SK-N-SH (cell line): ENCODE measurements at regions not wholly inside any gene's neighbourhood (a gene's known extent, or its start where the extent isn't known, plus 50 kb on each side); places are given as distances from the start of the nearest gene placed in this dataset.

Experiments
- CTCF ChIA-PET: fragments of 300-600, 350-600 bp; formaldehyde crosslinking; extraction: SDS; loops from one replicate; lab custom pipeline; 2021; lab: Yijun Ruan, JAX
- POLR2A ChIA-PET: fragments of 350-600 bp; sonication (Branson Sonifier 250); formaldehyde crosslinking; extraction: SDS; loops from one replicate; lab custom pipeline; 2020; ENCODE audit warnings: antibody characterized with exemption, inconsistent platforms; lab: Yijun Ruan, JAX
- DNase-seq: peaks from one replicate; pipeline ENCODE4 v3.0.0; 2012
- H2AFZ ChIP-seq: fragments of 200-600 bp; sonication (generic); 2 replicates; pipeline ENCODE4 v1.8.1; 2016; ENCODE audit warnings: antibody characterized with exemption, mild to moderate bottlenecking, low read depth
- H3F3A ChIP-seq: fragments of 200-600 bp; sonication (generic); replicated peaks from 2 replicates; pipeline ENCODE3; 2016; ENCODE audit warnings: antibody characterized with exemption, mild to moderate bottlenecking; ENCODE audit not compliant: insufficient read depth
- H3K27ac ChIP-seq, 2 experiments: fragments of 200-500 bp in 1 of 2; fragments of 200-600 bp in 1 of 2; sonication (Bioruptor generic) in 1 of 2; sonication (generic), shearing (Covaris generic) in 1 of 2; 2 replicates each; pipeline versions ENCODE4 v1.5.1 to v1.6.1; 2014 to 2016; ENCODE audit warnings: low read depth in 2 of 2, inconsistent platforms in 1 of 2, low read length in 1 of 2, mild to moderate bottlenecking in 1 of 2, mixed read lengths in 1 of 2
- H3K27me3 ChIP-seq: fragments of 200-600 bp; sonication (generic), shearing (Covaris generic); 2 replicates; pipeline ENCODE4 v1.6.1; 2016; ENCODE audit warnings: mixed run types; ENCODE audit not compliant: insufficient read depth
- H3K36me3 ChIP-seq, 2 experiments: fragments of 200-500 bp in 1 of 2; fragments of 200-600 bp in 1 of 2; sonication (Bioruptor generic) in 1 of 2; sonication (generic) in 1 of 2; replicated peaks in 1 of 2; 2 replicates each; pipeline versions ENCODE3 to v1.5.1; 2014 to 2016; ENCODE audit warnings: low read length in 1 of 2, mild to moderate bottlenecking in 1 of 2; ENCODE audit not compliant: insufficient read depth in 2 of 2, control insufficient read depth in 1 of 2
- H3K4me1 ChIP-seq, 2 experiments: fragments of 200-500 bp in 1 of 2; fragments of 200-600 bp in 1 of 2; sonication (Bioruptor generic) in 1 of 2; sonication (generic), shearing (Covaris generic) in 1 of 2; 2 replicates each; pipeline versions ENCODE4 v1.5.1 to v1.6.1; 2014 to 2016; ENCODE audit warnings: low read depth in 1 of 2, low read length in 1 of 2, mixed run types in 1 of 2; ENCODE audit not compliant: insufficient read depth in 2 of 2, control insufficient read depth in 1 of 2
- H3K4me2 ChIP-seq: fragments of 200-600 bp; sonication (generic), shearing (Covaris generic); 2 replicates; pipeline ENCODE4 v1.6.1; 2017; ENCODE audit warnings: mixed run types
- H3K4me3 ChIP-seq, 2 experiments: fragments of 200-500 bp in 1 of 2; fragments of 200-600 bp in 1 of 2; sonication (Bioruptor generic) in 1 of 2; sonication (generic), shearing (Covaris generic) in 1 of 2; 2 replicates each; pipeline versions ENCODE4 v1.5.1 to v1.8.1; 2014 to 2016; ENCODE audit warnings: low read depth in 2 of 2, inconsistent platforms in 1 of 2, low read length in 1 of 2, mild to moderate bottlenecking in 1 of 2, mixed read lengths in 1 of 2, moderate library complexity in 1 of 2
- H3K79me2 ChIP-seq: fragments of 200-600 bp; sonication (generic); 2 replicates; pipeline ENCODE4 v1.8.1; 2017; ENCODE audit warnings: mild to moderate bottlenecking; ENCODE audit not compliant: insufficient read depth
- H3K9ac ChIP-seq: fragments of 200-600 bp; sonication (generic); 2 replicates; pipeline ENCODE4 v1.6.1; 2017; ENCODE audit warnings: mixed run types
- H3K9me2 ChIP-seq: fragments of 200-600 bp; sonication (generic); 2 replicates; pipeline ENCODE4 v1.6.1; 2017; ENCODE audit warnings: mixed run types
- H3K9me3 ChIP-seq: fragments of 200-600 bp; sonication (generic); 2 replicates; pipeline ENCODE4 v1.6.1; 2017; ENCODE audit warnings: mixed run types, mild to moderate bottlenecking, moderate library complexity
- H4K20me1 ChIP-seq: fragments of 200-600 bp; sonication (generic); 2 replicates; pipeline ENCODE4 v1.6.1; 2017; ENCODE audit warnings: mild to moderate bottlenecking, mixed run types; ENCODE audit not compliant: insufficient read depth
- CHD2 ChIP-seq: fragments of 150-350 bp; IDR thresholded peaks from 2 replicates; pipeline ENCODE4 v1.6.1; 2018; ENCODE audit warnings: low read length; ENCODE audit not compliant: partially characterized antibody
- ELF1 ChIP-seq: IDR thresholded peaks from 2 replicates; pipeline ENCODE4 v1.4.0; 2012
- EP300 ChIP-seq, 2 experiments: IDR thresholded peaks; 2 replicates each; pipeline versions ENCODE4 v1.4.0 to v1.6.1; 2012; ENCODE audit warnings: borderline replicate concordance in 1 of 2, low read depth in 1 of 2, low read length in 1 of 2
- FOSL2 ChIP-seq: IDR thresholded peaks from 2 replicates; pipeline ENCODE4 v1.4.0; 2012; ENCODE audit warnings: low read depth, mild to moderate bottlenecking, moderate library complexity, borderline replicate concordance
- FOXJ3 ChIP-seq: sonication (generic); formaldehyde crosslinking; IDR thresholded peaks from 2 replicates; pipeline ENCODE4 v1.5.1; 2020; ENCODE audit warnings: mild to moderate bottlenecking, missing genetic modification reagents
- IRF3 ChIP-seq: fragments of 150-350 bp; IDR thresholded peaks from 2 replicates; pipeline ENCODE4 v1.6.1; 2016; ENCODE audit warnings: mild to moderate bottlenecking, low read depth, low read length
- JUND ChIP-seq: IDR thresholded peaks from 2 replicates; pipeline ENCODE4 v1.4.0; 2012
- NRF1 ChIP-seq: IDR thresholded peaks from 2 replicates; pipeline ENCODE4 v1.6.1; 2012; ENCODE audit warnings: low read depth, mild to moderate bottlenecking, low read length
- POLR2AphosphoS5 ChIP-seq: IDR thresholded peaks from 2 replicates; pipeline ENCODE4 v1.6.1; 2012; ENCODE audit warnings: low read depth, low read length
- RAD21 ChIP-seq: IDR thresholded peaks from 2 replicates; pipeline ENCODE4 v1.6.1; 2012; ENCODE audit warnings: mild to moderate bottlenecking, low read length
- RXRA ChIP-seq: IDR thresholded peaks from 2 replicates; pipeline ENCODE4 v1.4.0; 2012; ENCODE audit warnings: low read depth, mild to moderate bottlenecking, borderline replicate concordance
- SIN3A ChIP-seq: IDR thresholded peaks from 2 replicates; pipeline ENCODE4 v1.6.1; 2012; ENCODE audit warnings: low read depth, mild to moderate bottlenecking, low read length, moderate library complexity, borderline replicate concordance
- SMC3 ChIP-seq: IDR thresholded peaks from 2 replicates; pipeline ENCODE4 v1.6.1; 2012; ENCODE audit warnings: low read depth, low read length, improper control_type of control experiment
- TEAD4 ChIP-seq: IDR thresholded peaks from 2 replicates; pipeline ENCODE4 v1.4.0; 2012; ENCODE audit warnings: mild to moderate bottlenecking, borderline replicate concordance; ENCODE audit not compliant: insufficient read depth
- YY1 ChIP-seq: IDR thresholded peaks from 2 replicates; pipeline ENCODE4 v1.4.0; 2012; ENCODE audit warnings: low read depth, mild to moderate bottlenecking
- WGBS: methylation state at CpG from one replicate; pipeline ENCODE4 v1.1.6; 2017; ENCODE audit warnings: low lambda C conversion rate; 5-methylcytosine and 5-hydroxymethylcytosine counted together
- TF ChIP-seq, protein P1 (sequence below): IDR thresholded peaks from 2 replicates; pipeline ENCODE4 v1.4.0; 2012; ENCODE audit warnings: low read depth, borderline replicate concordance
- TF ChIP-seq, protein P2 (sequence below): IDR thresholded peaks from 2 replicates; pipeline ENCODE4 v1.4.0; 2012; ENCODE audit warnings: low read depth
- TF ChIP-seq, protein P3 (sequence below): IDR thresholded peaks from 2 replicates; pipeline ENCODE4; 2012

DNA sequence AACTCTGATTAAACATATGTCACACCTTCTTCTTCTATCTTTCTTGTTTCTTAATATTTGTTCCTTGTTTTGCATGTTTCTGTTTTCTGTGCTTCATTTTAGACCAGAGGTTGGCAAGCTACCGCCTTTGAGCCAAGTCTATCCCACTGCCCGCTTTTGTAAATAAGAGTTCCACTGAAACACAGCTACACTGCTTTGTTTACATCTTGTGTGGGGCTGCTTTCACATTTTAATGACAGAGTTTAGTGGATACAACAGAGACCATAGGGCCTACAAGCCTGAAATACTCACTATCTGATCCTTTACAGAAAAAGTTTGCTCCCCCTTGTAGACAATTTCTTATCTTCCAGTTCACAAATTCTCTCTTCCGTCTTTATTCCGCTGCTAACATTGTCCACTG lies 109.4 kb upstream of the SPACA1 start (continued):
- no peak for TF ChIP-seq CHD2
- TF ChIP-seq, protein P1, sequence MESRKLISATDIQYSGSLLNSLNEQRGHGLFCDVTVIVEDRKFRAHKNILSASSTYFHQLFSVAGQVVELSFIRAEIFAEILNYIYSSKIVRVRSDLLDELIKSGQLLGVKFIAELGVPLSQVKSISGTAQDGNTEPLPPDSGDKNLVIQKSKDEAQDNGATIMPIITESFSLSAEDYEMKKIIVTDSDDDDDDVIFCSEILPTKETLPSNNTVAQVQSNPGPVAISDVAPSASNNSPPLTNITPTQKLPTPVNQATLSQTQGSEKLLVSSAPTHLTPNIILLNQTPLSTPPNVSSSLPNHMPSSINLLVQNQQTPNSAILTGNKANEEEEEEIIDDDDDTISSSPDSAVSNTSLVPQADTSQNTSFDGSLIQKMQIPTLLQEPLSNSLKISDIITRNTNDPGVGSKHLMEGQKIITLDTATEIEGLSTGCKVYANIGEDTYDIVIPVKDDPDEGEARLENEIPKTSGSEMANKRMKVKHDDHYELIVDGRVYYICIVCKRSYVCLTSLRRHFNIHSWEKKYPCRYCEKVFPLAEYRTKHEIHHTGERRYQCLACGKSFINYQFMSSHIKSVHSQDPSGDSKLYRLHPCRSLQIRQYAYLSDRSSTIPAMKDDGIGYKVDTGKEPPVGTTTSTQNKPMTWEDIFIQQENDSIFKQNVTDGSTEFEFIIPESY: no peak
- TF ChIP-seq YY1: no peak
- TF ChIP-seq FOXJ3 (CRISPR knock-in tag): no peak
- no peak for TF ChIP-seq TEAD4

DNA sequence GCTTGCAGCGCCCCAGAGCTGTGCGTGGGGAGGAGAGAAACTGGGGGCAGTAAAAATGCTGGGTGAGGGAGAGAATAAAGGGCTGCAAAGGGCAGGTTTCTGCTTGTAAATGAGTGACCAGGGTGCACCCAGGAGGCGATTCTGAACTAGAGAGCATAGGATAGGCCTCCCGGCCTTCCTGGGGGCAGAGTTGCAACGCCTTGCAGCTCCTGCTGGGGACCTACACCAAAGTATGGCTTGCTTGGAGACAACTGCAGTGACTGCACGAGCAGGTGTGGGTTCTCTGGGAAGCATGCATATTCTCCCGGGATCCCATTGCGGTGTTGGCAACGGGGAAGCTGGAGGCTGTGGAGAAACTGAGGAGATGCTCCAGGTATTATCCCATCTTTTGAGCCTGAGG lies 111.6 kb upstream of the SPACA1 start:
- Histone ChIP-seq H3K27ac (no peak overlapping the region), H3K36me3 (no peaks in the 10 kb centered on the region), H3K79me2 (no peaks in the 10 kb centered on the region), H3K9me3 (no peaks in the 10 kb centered on the region), H3K9ac (no peak overlapping the region), H2AFZ (no peak overlapping the region), H3K4me1 (no peaks in the 10 kb centered on the region), H3K27me3 (no peaks in the 10 kb centered on the region), H3K4me2 (no peak overlapping the region), H4K20me1 (no peaks in the 10 kb centered on the region), H3K9me2 (no peaks in the 10 kb centered on the region), H3F3A (no peaks in the 10 kb centered on the region), H3K4me3 (no peak overlapping the region)
- CTCF ChIA-PET: interaction anchor here (1.4 to 6.4 kb wide), 2 partner anchors 9 to 934 kb away, joined by 3 to 30 read pairs; no protein-coding TSS in a partner anchor
- TF ChIP-seq RXRA (no peak), SMC3 (no peak), RAD21 (no peak), NRF1 (no peak), SIN3A (no peak), IRF3 (no peak), FOXJ3 (CRISPR knock-in tag) (no peak), POLR2AphosphoS5 (no peak), FOSL2 (no peak), ELF1 (no peak), EP300 (IDR thresholded peaks at IDR 0.05; ENCODE audit: borderline replicate concordance in 1 of 2, low read depth in 1 of 2, low read length in 1 of 2) (no peak), JUND (no peak)
- TF ChIP-seq, protein P2, sequence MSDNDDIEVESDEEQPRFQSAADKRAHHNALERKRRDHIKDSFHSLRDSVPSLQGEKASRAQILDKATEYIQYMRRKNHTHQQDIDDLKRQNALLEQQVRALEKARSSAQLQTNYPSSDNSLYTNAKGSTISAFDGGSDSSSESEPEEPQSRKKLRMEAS: no peak
- TF ChIP-seq, protein P3, sequence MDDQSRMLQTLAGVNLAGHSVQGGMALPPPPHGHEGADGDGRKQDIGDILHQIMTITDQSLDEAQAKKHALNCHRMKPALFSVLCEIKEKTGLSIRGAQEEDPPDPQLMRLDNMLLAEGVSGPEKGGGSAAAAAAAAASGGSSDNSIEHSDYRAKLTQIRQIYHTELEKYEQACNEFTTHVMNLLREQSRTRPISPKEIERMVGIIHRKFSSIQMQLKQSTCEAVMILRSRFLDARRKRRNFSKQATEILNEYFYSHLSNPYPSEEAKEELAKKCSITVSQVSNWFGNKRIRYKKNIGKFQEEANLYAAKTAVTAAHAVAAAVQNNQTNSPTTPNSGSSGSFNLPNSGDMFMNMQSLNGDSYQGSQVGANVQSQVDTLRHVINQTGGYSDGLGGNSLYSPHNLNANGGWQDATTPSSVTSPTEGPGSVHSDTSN: no peak
- DNase-seq: no peak
- POLR2A ChIA-PET: no interaction called here
- 56% methylated on average over 6 of the region's 9 CpGs for WGBS
